Spleen (tissue), 7 donors: ENCODE measurements at regions not wholly inside any gene's neighbourhood (a gene's known extent, or its start where the extent isn't known, plus 50 kb on each side); places are given as distances from the start of the nearest gene placed in this dataset.

ENCODE experiments used
- CTCF ChIP-seq, 11 experiments: fragments of 200-600 bp in 7 of 11; fragments of 450-650 bp in 4 of 11; sonication (generic) in 4 of 11; IDR thresholded peaks in 8 of 11; conservative IDR thresholded peaks in 3 of 11; 1 replicate in 7 of 11; 2 replicates in 4 of 11; pipeline versions ENCODE4 v1.4.0 to v1.8.0; 2016 to 2021; ENCODE audit warnings: antibody characterized with exemption in 11 of 11, inconsistent platforms in 4 of 11, mild to moderate bottlenecking in 1 of 11
- POLR2A ChIP-seq, 3 donors: fragments of 450-650 bp; IDR thresholded peaks; one replicate each; pipeline ENCODE4 v1.5.1; 2017; ENCODE audit warnings: antibody characterized with exemption in 3 of 3, mild to moderate bottlenecking in 1 of 3
- POLR2AphosphoS5 ChIP-seq, 3 donors: sonication (generic); formaldehyde crosslinking; IDR thresholded peaks; one replicate each; pipeline ENCODE4 v1.5.1; 2017; ENCODE audit warnings: antibody characterized with exemption in 3 of 3
- donor health status: DM: no; HTN: no; CAD: no; lungs with moderate emphysema.
- donor health status: DM: no; HTN: no; CAD: no.
- donor health status: DM: no; HTN: no; CAD: no.

GRCh38 chr1:66464351-66464750 lies 69.6 kb upstream of the SGIP1 start:
- TF ChIP-seq CTCF (IDR thresholded peaks at IDR 0.05 in 8 of 11, conservative IDR thresholded peaks at IDR 0.05 in 3 of 11) (no peak), POLR2A (IDR thresholded peaks at IDR 0.05) (no peak), POLR2AphosphoS5 (IDR thresholded peaks at IDR 0.05) (no peak)
